Testis (tissue), 2 donors: ENCODE measurements at regions not wholly inside any gene's neighbourhood (a gene's known extent, or its start where the extent isn't known, plus 50 kb on each side); places are given as distances from the start of the nearest gene placed in this dataset.

Experiments
- CTCF ChIP-seq, 3 experiments: fragments of 450-650 bp in 2 of 3; fragments of 200-600 bp in 1 of 3; sonication (generic) in 1 of 3; IDR thresholded peaks; one replicate each; pipeline ENCODE4 v1.5.1; 2016 to 2019; ENCODE audit warnings: antibody characterized with exemption in 3 of 3, mild to moderate bottlenecking in 2 of 3, moderate library complexity in 1 of 3
- POLR2A ChIP-seq: fragments of 450-650 bp; IDR thresholded peaks from one replicate; pipeline ENCODE4 v1.6.1; 2017; ENCODE audit warnings: antibody characterized with exemption, mild to moderate bottlenecking, moderate library complexity

DNA sequence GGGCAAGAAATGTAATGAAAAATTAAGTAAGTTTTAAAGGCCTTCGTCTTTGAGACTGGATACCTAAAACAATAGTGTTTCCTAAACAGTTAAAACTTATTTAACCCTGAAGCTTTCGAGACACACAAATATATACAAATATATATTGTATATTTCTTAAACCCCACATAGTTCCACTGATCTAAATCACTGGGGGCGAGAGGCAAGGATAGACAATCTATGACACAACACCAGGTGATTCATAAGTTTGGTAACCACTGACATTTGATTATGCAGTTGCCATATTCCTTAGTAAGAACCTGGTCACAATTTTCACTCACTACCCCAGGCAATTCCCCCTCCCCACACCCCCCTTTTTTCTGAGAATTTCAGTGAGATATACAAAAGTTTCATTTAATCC is 55.3 kb upstream of the BOLA1 start:
- no peak for TF ChIP-seq CTCF (IDR thresholded peaks at IDR 0.05)
- TF ChIP-seq POLR2A: no peak
